A549 (cell line): ENCODE measurements at regions not wholly inside any gene's neighbourhood (a gene's known extent, or its start where the extent isn't known, plus 50 kb on each side); places are given as distances from the start of the nearest gene placed in this dataset.

Experiments used
- CBX8 ChIP-seq: fragments of 200-600 bp; sonication (generic); IDR thresholded peaks from 2 replicates; pipeline ENCODE4 v1.6.1; 2016
- CTCF ChIP-seq: fragments of >200 bp; sonication (Bioruptor Twin); formaldehyde crosslinking; IDR thresholded peaks from 3 replicates; pipeline ENCODE4 v1.5.1; 2016
- HMGXB4 ChIP-seq: fragments of 250-450 bp; sonication (Bioruptor Pico); IDR thresholded peaks from 2 replicates; pipeline ENCODE4 v1.5.0; 2021; ENCODE audit warnings: mild to moderate bottlenecking, moderate library complexity, borderline replicate concordance
- POLR2A ChIP-seq: IDR thresholded peaks from 2 replicates; pipeline ENCODE4 v1.6.1; 2012; ENCODE audit warnings: mild to moderate bottlenecking, low read length
- RAD21 ChIP-seq, 2 experiments: fragments of >200 bp in 1 of 2; sonication (Bioruptor Twin) in 1 of 2; formaldehyde crosslinking in 1 of 2; IDR thresholded peaks in 1 of 2; conservative IDR thresholded peaks in 1 of 2; 2 replicates in 1 of 2; 3 replicates in 1 of 2; pipeline ENCODE4 v1.6.1; 2012 to 2018; ENCODE audit warnings: inconsistent platforms in 1 of 2
- RCOR1 ChIP-seq: fragments of 150-350 bp; IDR thresholded peaks from 2 replicates; pipeline ENCODE4 v1.6.1; 2014; ENCODE audit warnings: antibody characterized with exemption, low read length, low read depth
- SREBF2 ChIP-seq: fragments of 450-650 bp; IDR thresholded peaks from 2 replicates; pipeline ENCODE4 v1.6.1; 2014; ENCODE audit warnings: mild to moderate bottlenecking, moderate library complexity
- USF2 ChIP-seq: fragments of 450-650 bp; IDR thresholded peaks from 2 replicates; pipeline ENCODE4 v1.6.1; 2014; ENCODE audit warnings: antibody characterized with exemption
- ZSCAN20 ChIP-seq: fragments of 250-450 bp; sonication (Bioruptor Pico); IDR thresholded peaks from 2 replicates; pipeline ENCODE4 v1.8.0; 2022; ENCODE audit warnings: mild to moderate bottlenecking, moderate library complexity

GRCh38 chr20:33908336-33908735 lies 85.4 kb upstream of the RALY start:
- no peak for TF ChIP-seq CTCF
- TF ChIP-seq RAD21 (conservative IDR thresholded peaks at IDR 0.05 in 1 of 2, IDR thresholded peaks at IDR 0.05 in 1 of 2): no peak
- TF ChIP-seq ZSCAN20 (CRISPR knock-in tag): no peak
- TF ChIP-seq RCOR1: no peak
- no peak for TF ChIP-seq POLR2A
- TF ChIP-seq SREBF2: no peak
- TF ChIP-seq USF2: no peak
- no peak for TF ChIP-seq CBX8
- no peak for TF ChIP-seq HMGXB4
